ENCODE measurements at regions not wholly inside any gene's neighbourhood (a gene's known extent, or its start where the extent isn't known, plus 50 kb on each side); places are given as distances from the start of the nearest gene placed in this dataset.

- Histone ChIP-seq H3F3A (ENCODE audit: insufficient read depth, low read length, poor library complexity, severe bottlenecking) (no peaks in the 10 kb centered on the region), H3K4me3 (ENCODE audit: low read length) (no peak overlapping the region), H2AFZ (ENCODE audit: low read depth, low read length) (no peak overlapping the region), H3K27me3 (ENCODE audit: insufficient read depth, low read depth, low read length) (no peaks in the 10 kb centered on the region), H3K4me2 (ENCODE audit: low read length) (no peak overlapping the region), H3K79me2 (replicated peaks; ENCODE audit: insufficient read depth, low read length) (no peaks in the 10 kb centered on the region), H3K9me3 (ENCODE audit: low read length) (no peaks in the 10 kb centered on the region), H3K27ac (ENCODE audit: low read length) (no peak overlapping the region), H3K9ac (ENCODE audit: low read length) (no peak overlapping the region), H3K36me3 (ENCODE audit: insufficient read depth, low read length) (no peaks in the 10 kb centered on the region), H3K9me2 (ENCODE audit: insufficient read depth, low read length) (no peaks in the 10 kb centered on the region), H4K20me1 (ENCODE audit: insufficient read depth) (no peaks in the 10 kb centered on the region)
- no peak for TF ChIP-seq REST (IDR thresholded peaks at IDR 0.05; ENCODE audit: borderline replicate concordance)
- no peak for TF ChIP-seq CTCF (IDR thresholded peaks at IDR 0.05; ENCODE audit: poor library complexity, severe bottlenecking)
- TF ChIP-seq MXI1 (conservative IDR thresholded peaks at IDR 0.05; ENCODE audit: poor library complexity, severe bottlenecking): no peak
- no peak for TF ChIP-seq RAD21 (conservative IDR thresholded peaks at IDR 0.05)
- TF ChIP-seq EZH2 (IDR thresholded peaks at IDR 0.05; ENCODE audit: borderline replicate concordance, insufficient read depth, low read length, poor library complexity, severe bottlenecking): no peak
These were observed 151.5 kb upstream of the MYCN start for GRCh38 chr2:15788830-15789229.

GRCh38 chr2:15789381-15790062, 150.8 kb upstream of the MYCN start:
- no peak overlapping the region for H2AFZ ChIP-seq (ENCODE audit: low read depth, low read length)
- no peaks in the 10 kb centered on the region for H3K9me3 ChIP-seq (ENCODE audit: low read length)
- H3K27ac ChIP-seq (ENCODE audit: low read length): no peak overlapping the region
- H3K27me3 ChIP-seq (ENCODE audit: insufficient read depth, low read depth, low read length): no peaks in the 10 kb centered on the region
- no peak overlapping the region for H3K9ac ChIP-seq (ENCODE audit: low read length)
- no peaks in the 10 kb centered on the region for H3F3A ChIP-seq (ENCODE audit: insufficient read depth, low read length, poor library complexity, severe bottlenecking)
- no peak for TF ChIP-seq POLR2AphosphoS5 (IDR thresholded peaks at IDR 0.05)
- no peak for TF ChIP-seq REST (IDR thresholded peaks at IDR 0.05; ENCODE audit: borderline replicate concordance)
- TF ChIP-seq EP300 (conservative IDR thresholded peaks at IDR 0.05; ENCODE audit: poor library complexity, severe bottlenecking): no peak
- no peak for TF ChIP-seq CTCF (IDR thresholded peaks at IDR 0.05; ENCODE audit: poor library complexity, severe bottlenecking)
- TF ChIP-seq RAD21 (conservative IDR thresholded peaks at IDR 0.05): no peak
- TF ChIP-seq MXI1 (conservative IDR thresholded peaks at IDR 0.05; ENCODE audit: poor library complexity, severe bottlenecking): no peak
- no peak overlapping the region for H3K4me3 ChIP-seq (ENCODE audit: low read length)
- no peaks in the 10 kb centered on the region for H4K20me1 ChIP-seq (ENCODE audit: insufficient read depth)
- H3K36me3 ChIP-seq (ENCODE audit: insufficient read depth, low read length): no peaks in the 10 kb centered on the region
- no peaks in the 10 kb centered on the region for H3K9me2 ChIP-seq (ENCODE audit: insufficient read depth, low read length)
- no peak overlapping the region for H3K4me2 ChIP-seq (ENCODE audit: low read length)
- no peaks in the 10 kb centered on the region for H3K79me2 ChIP-seq (replicated peaks; ENCODE audit: insufficient read depth, low read length)
